PC-9 (cell line): ENCODE measurements at regions not wholly inside any gene's neighbourhood (a gene's known extent, or its start where the extent isn't known, plus 50 kb on each side); places are given as distances from the start of the nearest gene placed in this dataset.
"Not testable (repeated sequence)": the region's sequence is repeated elsewhere in the genome, so short reads cannot be mapped to it uniquely, and the experiment has no call there.

ENCODE experiments used
- BruUV-seq: library from RNA; stranded (reverse); fragments of 400-500 nt; replicated peaks from 2 replicates; lab custom pipeline; 2021; lab: Mats Ljungman, UMichigan
- CTCF ChIA-PET: fragments of 300-600 bp; sonication (Branson Sonifier 250); formaldehyde crosslinking; loops from one replicate; lab custom pipeline; 2022; ENCODE audit warnings: antibody characterized with exemption; lab: Charles Lee
- POLR2A ChIA-PET: fragments of 300-600 bp; sonication (Branson Sonifier 250); formaldehyde crosslinking; loops from one replicate; lab custom pipeline; 2022; ENCODE audit warnings: antibody characterized with exemption; ENCODE audit not compliant: unreplicated experiment; lab: Charles Lee
- DNase-seq, 2 experiments: peaks; one replicate each; pipeline versions ENCODE4 v3.0.0 to v3.0.0-alpha.2; 2015 to 2022; ENCODE audit warnings: mixed read lengths in 1 of 2
- H2AFZ ChIP-seq: fragments of 200-600 bp; sonication (generic); 2 replicates; pipeline ENCODE4 v1.8.1; 2017; ENCODE audit warnings: antibody characterized with exemption
- H3F3A ChIP-seq: fragments of 200-600 bp; sonication (generic); 2 replicates; pipeline ENCODE4 v1.8.1; 2017; ENCODE audit warnings: antibody characterized with exemption, mild to moderate bottlenecking, low read depth; ENCODE audit not compliant: insufficient read depth
- H3K27ac ChIP-seq: fragments of 200-600 bp; sonication (generic); 2 replicates; pipeline ENCODE4 v1.6.1; 2016; ENCODE audit warnings: mixed run types
- H3K27me3 ChIP-seq: fragments of 200-600 bp; sonication (generic); 2 replicates; pipeline ENCODE4 v1.6.1; 2016; ENCODE audit warnings: low read depth, mixed run types; ENCODE audit not compliant: insufficient read depth
- H3K36me3 ChIP-seq: fragments of 200-600 bp; sonication (generic); 2 replicates; pipeline ENCODE4 v1.6.1; 2016; ENCODE audit warnings: low read depth, mixed run types
- H3K4me1 ChIP-seq: fragments of 200-600 bp; sonication (generic); replicated peaks from 2 replicates; pipeline ENCODE4 v1.6.1; 2016; ENCODE audit warnings: mixed run types; ENCODE audit not compliant: insufficient read depth
- H3K4me2 ChIP-seq: fragments of 200-600 bp; sonication (generic); 2 replicates; pipeline ENCODE4 v1.6.1; 2017; ENCODE audit warnings: mixed run types
- H3K4me3 ChIP-seq: fragments of 200-600 bp; sonication (generic); 2 replicates; pipeline ENCODE4 v1.6.1; 2016; ENCODE audit warnings: mixed run types
- H3K79me2 ChIP-seq: fragments of 200-600 bp; sonication (generic); 2 replicates; pipeline ENCODE4 v1.6.1; 2017; ENCODE audit warnings: low read depth, mixed run types
- H3K9me2 ChIP-seq: fragments of 200-600 bp; sonication (generic); 2 replicates; pipeline ENCODE4 v1.8.1; 2017; ENCODE audit warnings: mild to moderate bottlenecking; ENCODE audit not compliant: insufficient read depth
- H3K9me3 ChIP-seq: fragments of 200-600 bp; sonication (generic); 2 replicates; pipeline ENCODE4 v1.8.1; 2016; ENCODE audit warnings: low read depth; ENCODE audit not compliant: insufficient read depth
- H4K20me1 ChIP-seq: fragments of 200-600 bp; sonication (generic); 2 replicates; pipeline ENCODE4 v1.8.1; 2017; ENCODE audit not compliant: insufficient read depth
- EZH2 ChIP-seq: fragments of 200-600 bp; sonication (generic); IDR thresholded peaks from 2 replicates; pipeline ENCODE4 v1.8.0; 2017; ENCODE audit warnings: antibody characterized with exemption, low read depth
- intact Hi-C: fragments of 100-400 bp; cut with micrococcal nuclease; formaldehyde crosslinking; loops from one replicate; pipeline ENCODE4 v1.10.0; 2022; ENCODE audit not compliant: unreplicated experiment
- TF ChIP-seq, protein P1 (sequence below): fragments of 200-600 bp; sonication (generic); conservative IDR thresholded peaks from 2 replicates; pipeline ENCODE4 v1.6.1; 2017; ENCODE audit warnings: mixed run types, antibody characterized with exemption, mild to moderate bottlenecking, moderate library complexity

DNA sequence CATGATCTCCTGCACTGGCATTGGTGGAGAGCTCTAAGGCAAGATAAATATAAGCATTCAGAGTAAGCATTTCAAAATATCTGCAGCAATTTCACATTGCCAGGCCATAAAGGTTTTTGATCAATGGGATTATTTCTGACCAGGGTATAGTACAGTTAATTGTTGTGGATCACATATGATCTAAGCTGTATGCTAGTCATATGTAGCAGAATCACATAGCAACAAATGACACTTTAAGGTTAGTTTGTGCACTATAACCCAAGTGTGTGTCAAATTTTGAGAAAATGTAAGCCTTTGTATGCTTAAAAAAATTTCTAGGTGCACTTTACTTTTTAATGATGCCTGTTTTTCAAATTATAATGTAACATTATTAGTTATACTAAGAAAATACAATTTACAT is 386.0 kb upstream of the ADAMTS5 start:
- no peaks in the 10 kb centered on the region for H3K9me2 ChIP-seq
- no peak for DNase-seq
- no peaks in the 10 kb centered on the region for H3F3A ChIP-seq
- TF ChIP-seq, protein P1, sequence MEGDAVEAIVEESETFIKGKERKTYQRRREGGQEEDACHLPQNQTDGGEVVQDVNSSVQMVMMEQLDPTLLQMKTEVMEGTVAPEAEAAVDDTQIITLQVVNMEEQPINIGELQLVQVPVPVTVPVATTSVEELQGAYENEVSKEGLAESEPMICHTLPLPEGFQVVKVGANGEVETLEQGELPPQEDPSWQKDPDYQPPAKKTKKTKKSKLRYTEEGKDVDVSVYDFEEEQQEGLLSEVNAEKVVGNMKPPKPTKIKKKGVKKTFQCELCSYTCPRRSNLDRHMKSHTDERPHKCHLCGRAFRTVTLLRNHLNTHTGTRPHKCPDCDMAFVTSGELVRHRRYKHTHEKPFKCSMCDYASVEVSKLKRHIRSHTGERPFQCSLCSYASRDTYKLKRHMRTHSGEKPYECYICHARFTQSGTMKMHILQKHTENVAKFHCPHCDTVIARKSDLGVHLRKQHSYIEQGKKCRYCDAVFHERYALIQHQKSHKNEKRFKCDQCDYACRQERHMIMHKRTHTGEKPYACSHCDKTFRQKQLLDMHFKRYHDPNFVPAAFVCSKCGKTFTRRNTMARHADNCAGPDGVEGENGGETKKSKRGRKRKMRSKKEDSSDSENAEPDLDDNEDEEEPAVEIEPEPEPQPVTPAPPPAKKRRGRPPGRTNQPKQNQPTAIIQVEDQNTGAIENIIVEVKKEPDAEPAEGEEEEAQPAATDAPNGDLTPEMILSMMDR: no peak
- no peak for TF ChIP-seq EZH2
- no peak overlapping the region for H3K27ac ChIP-seq
- POLR2A ChIA-PET: no interaction called here
- no peak overlapping the region for H2AFZ ChIP-seq
- intact Hi-C loops: no loop called here
- no peak overlapping the region for H3K4me2 ChIP-seq
- CTCF ChIA-PET: no interaction called here
- no peaks in the 10 kb centered on the region for H3K79me2 ChIP-seq
- BruUV-seq: no TSS peak
- no peaks in the 10 kb centered on the region for H3K27me3 ChIP-seq
- H3K36me3 ChIP-seq: no peaks in the 10 kb centered on the region
- H3K9me3 ChIP-seq: no peaks in the 10 kb centered on the region
- H4K20me1 ChIP-seq: no peaks in the 10 kb centered on the region
- H3K4me3 ChIP-seq: no peak overlapping the region
- H3K4me1 ChIP-seq: no peaks in the 10 kb centered on the region

GRCh38 chr21:27346041-27346448 is 379.2 kb upstream of the ADAMTS5 start:
- POLR2A ChIA-PET: no interaction called here
- Histone ChIP-seq H3K4me1 (no peaks in the 10 kb centered on the region), H3K27me3 (no peaks in the 10 kb centered on the region), H3K9me3 (no peaks in the 10 kb centered on the region), H3K4me3 (no peak overlapping the region), H3K9me2 (no peaks in the 10 kb centered on the region), H2AFZ (no peak overlapping the region), H3K4me2 (no peak overlapping the region), H3F3A (no peaks in the 10 kb centered on the region), H3K79me2 (no peaks in the 10 kb centered on the region), H3K36me3 (no peaks in the 10 kb centered on the region), H3K27ac (no peak overlapping the region), H4K20me1 (no peaks in the 10 kb centered on the region)
- CTCF ChIA-PET: no interaction called here
- no peak for DNase-seq
- intact Hi-C loops: no loop called here
- BruUV-seq: no TSS peak
- no peak for TF ChIP-seq EZH2
- TF ChIP-seq, protein P1: no peak

DNA sequence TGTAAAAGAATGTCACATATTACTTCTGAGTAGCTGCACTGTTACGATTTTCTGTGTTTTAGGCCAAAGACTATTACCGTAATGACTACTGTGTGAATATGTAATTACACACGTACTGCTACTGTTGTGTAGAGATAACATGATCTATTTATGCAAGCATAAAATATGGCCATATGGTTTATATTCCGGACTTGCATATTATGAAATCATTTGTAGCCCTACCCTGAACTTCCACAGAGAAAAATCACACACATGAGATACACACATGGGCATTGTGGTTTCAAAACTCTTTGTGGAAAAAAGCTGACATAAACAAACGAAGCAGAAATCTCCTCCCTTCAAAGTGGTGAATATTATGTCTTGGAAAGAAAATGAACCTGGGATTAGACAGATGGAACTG is 373.0 kb upstream of the ADAMTS5 start:
- Histone ChIP-seq H3K36me3 (no peaks in the 10 kb centered on the region), H3F3A (no peaks in the 10 kb centered on the region), H3K27me3 (no peaks in the 10 kb centered on the region), H2AFZ (no peak overlapping the region), H3K9me3 (no peaks in the 10 kb centered on the region), H4K20me1 (no peaks in the 10 kb centered on the region), H3K27ac (no peak overlapping the region), H3K4me2 (no peak overlapping the region), H3K79me2 (no peaks in the 10 kb centered on the region), H3K4me1 (no peaks in the 10 kb centered on the region), H3K4me3 (no peak overlapping the region), H3K9me2 (no peaks in the 10 kb centered on the region; the same call in 1 of the 2 replicates)
- no peak for DNase-seq
- no peak for TF ChIP-seq EZH2
- TF ChIP-seq, protein P1: no peak
- CTCF ChIA-PET: no interaction called here
- POLR2A ChIA-PET: no interaction called here
- intact Hi-C loops: no loop called here
- no TSS peak for BruUV-seq

GRCh38 chr21:27338007-27338406 is 371.1 kb upstream of the ADAMTS5 start:
- CTCF ChIA-PET: not testable (repeated sequence)

More at GRCh38 chr21:27338007-27338406, 371.1 kb upstream of the ADAMTS5 start:
- POLR2A ChIA-PET, H4K20me1 ChIP-seq, H3K79me2 ChIP-seq, H3K9me2 ChIP-seq, H3K27me3 ChIP-seq, H3K27ac ChIP-seq, H3K4me3 ChIP-seq, BruUV-seq, DNase-seq, H3F3A ChIP-seq, H2AFZ ChIP-seq, H3K36me3 ChIP-seq, H3K4me2 ChIP-seq, intact Hi-C loops, H3K9me3 ChIP-seq, H3K4me1 ChIP-seq: not testable (repeated sequence)
